Endothelial cell of umbilical vein (primary cell): ENCODE measurements at regions not wholly inside any gene's neighbourhood (a gene's known extent, or its start where the extent isn't known, plus 50 kb on each side); places are given as distances from the start of the nearest gene placed in this dataset.

Experiments used
- BruUV-seq: library from RNA; stranded (reverse); fragments of 400-500 nt; replicated peaks from 2 replicates; lab custom pipeline; 2021; lab: Mats Ljungman, UMichigan
- CTCF ChIA-PET: fragments of 300-600, 350-600 bp; sonication (Branson Sonifier 250); formaldehyde crosslinking; loops from one replicate; lab custom pipeline; 2021; ENCODE audit warnings: antibody characterized with exemption, inconsistent platforms; lab: Charles Lee
- POLR2A ChIA-PET: fragments of 300-600, 350-600 bp; sonication (Branson Sonifier 250); formaldehyde crosslinking; loops from one replicate; lab custom pipeline; 2021; ENCODE audit warnings: antibody characterized with exemption, inconsistent platforms; lab: Charles Lee
- DNase-seq: peaks from one replicate; pipeline ENCODE4 v3.0.0-alpha.2; 2011; ENCODE audit warnings: low read depth, low spot score
- FAIRE-seq: peaks from 2 replicates; lab custom pipeline; 2011; peaks lifted over from hg19 to GRCh38; lab: Jason Lieb, UNC
- H2AFZ ChIP-seq: 2 replicates; pipeline ENCODE4 v1.6.0; 2012; ENCODE audit warnings: low read depth, low read length, control low read depth, inconsistent platforms
- H3K27ac ChIP-seq: 2 replicates; pipeline ENCODE4 v1.5.1; 2011; ENCODE audit warnings: low read depth, mild to moderate bottlenecking, control low read depth, low read length, moderate library complexity; ENCODE audit not compliant: insufficient read depth
- H3K27me3 ChIP-seq, 2 experiments: 2 replicates each; pipeline versions ENCODE4 v1.6.0 to v1.6.1; 2011; ENCODE audit warnings: low read length in 2 of 2, mixed read lengths in 1 of 2; ENCODE audit not compliant: control insufficient read depth in 2 of 2, insufficient read depth in 2 of 2
- H3K36me3 ChIP-seq, 2 experiments: 2 replicates in 1 of 2; 3 replicates in 1 of 2; pipeline ENCODE4 v1.5.1; 2011; ENCODE audit warnings: low read length in 2 of 2, mild to moderate bottlenecking in 1 of 2, moderate library complexity in 1 of 2; ENCODE audit not compliant: control insufficient read depth in 2 of 2, insufficient read depth in 2 of 2; ENCODE audit errors: extremely low read depth in 1 of 2
- H3K4me1 ChIP-seq: 3 replicates; pipeline ENCODE4 v1.5.1; 2011; ENCODE audit warnings: mild to moderate bottlenecking, low read length; ENCODE audit not compliant: control insufficient read depth, insufficient read depth; ENCODE audit errors: extremely low read depth
- H3K4me2 ChIP-seq: 2 replicates; pipeline ENCODE4 v1.6.1; 2011; ENCODE audit warnings: low read length, control low read depth, mixed read lengths; ENCODE audit not compliant: insufficient read depth
- H3K4me3 ChIP-seq, 3 experiments: fragments of 200-600 bp in 1 of 3; sonication (generic), shearing (Covaris generic) in 1 of 3; replicated peaks in 1 of 3; 2 replicates each; pipeline ENCODE4 v1.5.1; 2011 to 2016; ENCODE audit warnings: control low read depth in 3 of 3, low read length in 3 of 3, mild to moderate bottlenecking in 2 of 3, inconsistent platforms in 1 of 3, low read depth in 1 of 3, moderate library complexity in 1 of 3; ENCODE audit not compliant: insufficient read depth in 1 of 3
- H3K79me2 ChIP-seq: 2 replicates; pipeline ENCODE4 v1.6.0; 2012; ENCODE audit warnings: low read length, inconsistent platforms; ENCODE audit not compliant: control insufficient read depth, insufficient read depth
- H3K9ac ChIP-seq: replicated peaks from 2 replicates; pipeline ENCODE3; 2011; ENCODE audit warnings: low read length, control low read depth; ENCODE audit not compliant: insufficient read depth; ENCODE audit errors: extremely low read depth
- H3K9me1 ChIP-seq: replicated peaks from 3 replicates; pipeline ENCODE4 v1.6.0; 2011; ENCODE audit warnings: mild to moderate bottlenecking, low read length; ENCODE audit not compliant: control insufficient read depth, insufficient read depth; ENCODE audit errors: extremely low read depth
- H3K9me3 ChIP-seq: replicated peaks from 2 replicates; pipeline ENCODE4 v1.5.1; 2012; ENCODE audit warnings: low read length, inconsistent platforms; ENCODE audit not compliant: control insufficient read depth, insufficient read depth
- H4K20me1 ChIP-seq: replicated peaks from 2 replicates; pipeline ENCODE3; 2011; ENCODE audit warnings: mild to moderate bottlenecking, low read length; ENCODE audit not compliant: control insufficient read depth, insufficient read depth; ENCODE audit errors: extremely low read depth
- EZH2 ChIP-seq: IDR thresholded peaks from 2 replicates; pipeline ENCODE4 v1.6.1; 2012; ENCODE audit warnings: borderline replicate concordance, low read depth, mild to moderate bottlenecking, moderate library complexity, low read length, inconsistent platforms; ENCODE audit not compliant: severe bottlenecking
- FOS ChIP-seq: IDR thresholded peaks from 2 replicates; pipeline ENCODE4 v1.6.1; 2011; ENCODE audit warnings: mild to moderate bottlenecking, low read length, moderate library complexity, borderline replicate concordance; ENCODE audit not compliant: insufficient read depth
- GATA2 ChIP-seq: IDR thresholded peaks from 2 replicates; pipeline ENCODE4 v1.7.0; 2011; ENCODE audit warnings: low read depth, mild to moderate bottlenecking, moderate library complexity, mixed read lengths, low read length; ENCODE audit not compliant: insufficient read length, insufficient read depth
- JUN ChIP-seq: IDR thresholded peaks from 2 replicates; pipeline ENCODE4 v1.6.1; 2011; ENCODE audit warnings: borderline replicate concordance, low read depth; ENCODE audit not compliant: insufficient read length, insufficient read depth
- MYC ChIP-seq: IDR thresholded peaks from one replicate; pipeline ENCODE4 v1.6.1; 2011; ENCODE audit warnings: mild to moderate bottlenecking, low read depth, low read length
- POLR2A ChIP-seq: IDR thresholded peaks from 2 replicates; pipeline ENCODE4 v1.6.1; 2012; ENCODE audit warnings: low read depth, mild to moderate bottlenecking, control low read depth, low read length
- POLR2AphosphoS5 ChIP-seq: IDR thresholded peaks from 2 replicates; pipeline ENCODE4 v1.6.1; 2012; ENCODE audit warnings: low read depth, mild to moderate bottlenecking, control low read depth, low read length, moderate library complexity; ENCODE audit not compliant: insufficient read depth
- dilution Hi-C: fragments of 300-500 bp; cut with MboI; formaldehyde crosslinking; loops from one replicate; pipeline ENCODE4 v1.15.0; 2019; ENCODE audit warnings: low sequenced_read_pairs; ENCODE audit not compliant: extremely low pct_ligation_motif_present
- intact Hi-C: fragments of 100-400 bp; cut with micrococcal nuclease; formaldehyde crosslinking; loops from one replicate; pipeline ENCODE4 v1.10.0; 2022
- TF ChIP-seq, protein P1 (sequence below), 2 donors: IDR thresholded peaks; 1 replicate in 1 of 2; 2 replicates in 1 of 2; pipeline ENCODE4 v1.5.1; 2011; ENCODE audit warnings: low read length in 2 of 2, mild to moderate bottlenecking in 2 of 2, moderate library complexity in 2 of 2, control low read depth in 1 of 2, inconsistent platforms in 1 of 2, low read depth in 1 of 2; ENCODE audit not compliant: insufficient read depth in 1 of 2; ENCODE audit errors: extremely low read depth in 1 of 2
- TF ChIP-seq, protein P2 (sequence below): IDR thresholded peaks from 2 replicates; pipeline ENCODE4 v1.6.1; 2011; ENCODE audit not compliant: insufficient read depth, insufficient read length

- Histone ChIP-seq H3K9me1 (no peaks in the 10 kb centered on the region), H3K27ac (no peak overlapping the region), H3K4me2 (no peak overlapping the region), H3K4me3 (no peak overlapping the region), H3K4me1 (no peaks in the 10 kb centered on the region), H3K36me3 (no peaks in the 10 kb centered on the region), H2AFZ (no peak overlapping the region), H3K27me3 (no peaks in the 10 kb centered on the region), H3K9ac (no peak overlapping the region), H3K9me3 (no peaks in the 10 kb centered on the region), H4K20me1 (no peaks in the 10 kb centered on the region), H3K79me2 (no peaks in the 10 kb centered on the region)
- intact Hi-C loops (no loop called here), dilution Hi-C loops (no loop called here)
- CTCF ChIA-PET = no interaction called here
- BruUV-seq = no TSS peak
- POLR2A ChIA-PET = no interaction called here
- TF ChIP-seq POLR2AphosphoS5 (no peak), JUN (no peak), GATA2 (no peak), POLR2A (no peak), MYC (no peak), FOS (no peak), EZH2 (no peak)
- TF ChIP-seq, protein P1, sequence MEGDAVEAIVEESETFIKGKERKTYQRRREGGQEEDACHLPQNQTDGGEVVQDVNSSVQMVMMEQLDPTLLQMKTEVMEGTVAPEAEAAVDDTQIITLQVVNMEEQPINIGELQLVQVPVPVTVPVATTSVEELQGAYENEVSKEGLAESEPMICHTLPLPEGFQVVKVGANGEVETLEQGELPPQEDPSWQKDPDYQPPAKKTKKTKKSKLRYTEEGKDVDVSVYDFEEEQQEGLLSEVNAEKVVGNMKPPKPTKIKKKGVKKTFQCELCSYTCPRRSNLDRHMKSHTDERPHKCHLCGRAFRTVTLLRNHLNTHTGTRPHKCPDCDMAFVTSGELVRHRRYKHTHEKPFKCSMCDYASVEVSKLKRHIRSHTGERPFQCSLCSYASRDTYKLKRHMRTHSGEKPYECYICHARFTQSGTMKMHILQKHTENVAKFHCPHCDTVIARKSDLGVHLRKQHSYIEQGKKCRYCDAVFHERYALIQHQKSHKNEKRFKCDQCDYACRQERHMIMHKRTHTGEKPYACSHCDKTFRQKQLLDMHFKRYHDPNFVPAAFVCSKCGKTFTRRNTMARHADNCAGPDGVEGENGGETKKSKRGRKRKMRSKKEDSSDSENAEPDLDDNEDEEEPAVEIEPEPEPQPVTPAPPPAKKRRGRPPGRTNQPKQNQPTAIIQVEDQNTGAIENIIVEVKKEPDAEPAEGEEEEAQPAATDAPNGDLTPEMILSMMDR (IDR thresholded peaks at IDR 0.05; ENCODE audit: extremely low read depth in 1 of 2, insufficient read depth in 1 of 2, low read depth in 1 of 2, low read length in 2 of 2) = no peak
- TF ChIP-seq, protein P2, sequence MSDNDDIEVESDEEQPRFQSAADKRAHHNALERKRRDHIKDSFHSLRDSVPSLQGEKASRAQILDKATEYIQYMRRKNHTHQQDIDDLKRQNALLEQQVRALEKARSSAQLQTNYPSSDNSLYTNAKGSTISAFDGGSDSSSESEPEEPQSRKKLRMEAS = no peak
- FAIRE-seq (no peak), DNase-seq (no peak)
Measured at GRCh38 chr12:92468358-92469020, 234.3 kb upstream of the PLEKHG7 start.
